ENCODE measurements at regions not wholly inside any gene's neighbourhood (a gene's known extent, or its start where the extent isn't known, plus 50 kb on each side); places are given as distances from the start of the nearest gene placed in this dataset.

- DNase-seq (ENCODE audit: low read depth): no peak
These were observed 200.1 kb upstream of the CELF2 start for GRCh38 chr10:10817609-10818008.

GRCh38 chr10:10818082-10818481 lies 199.6 kb upstream of the CELF2 start:
- no peak for DNase-seq (ENCODE audit: low read depth)

GRCh38 chr10:10819206-10819856 lies 198.3 kb upstream of the CELF2 start:
- no peak for DNase-seq (ENCODE audit: low read depth)

- DNase-seq (ENCODE audit: low read depth): no peak
These were observed 195.7 kb upstream of the CELF2 start for GRCh38 chr10:10821926-10822325.

GRCh38 chr10:10824591-10825148 lies 193.0 kb upstream of the CELF2 start:
- no peak for DNase-seq (ENCODE audit: low read depth)

- no peak for DNase-seq (ENCODE audit: low read depth)
These were observed 191.5 kb upstream of the CELF2 start for GRCh38 chr10:10826125-10826524.

- no peak for DNase-seq (ENCODE audit: low read depth)
These were observed 189.0 kb upstream of the CELF2 start for GRCh38 chr10:10828623-10829022.

- no peak for DNase-seq (ENCODE audit: low read depth)
These were observed 188.1 kb upstream of the CELF2 start for GRCh38 chr10:10829576-10829975.

GRCh38 chr10:10830293-10830986 lies 187.2 kb upstream of the CELF2 start:
- DNase-seq (ENCODE audit: low read depth): no peak

- DNase-seq (ENCODE audit: low read depth): no peak
These were observed 186.6 kb upstream of the CELF2 start for GRCh38 chr10:10831085-10831484.

GRCh38 chr10:10833955-10834354 lies 183.7 kb upstream of the CELF2 start:
- DNase-seq (ENCODE audit: low read depth): no peak

- no peak for DNase-seq (ENCODE audit: low read depth)
These were observed 173.4 kb upstream of the CELF2 start for GRCh38 chr10:10844251-10844650.

GRCh38 chr10:10845185-10845584 lies 172.5 kb upstream of the CELF2 start:
- DNase-seq (ENCODE audit: low read depth): no peak

- no peak for DNase-seq (ENCODE audit: low read depth)
These were observed 171.7 kb upstream of the CELF2 start for GRCh38 chr10:10845826-10846503.

- no peak for DNase-seq (ENCODE audit: low read depth)
These were observed 171.2 kb upstream of the CELF2 start for GRCh38 chr10:10846504-10846900.

GRCh38 chr10:10847387-10847786 lies 170.3 kb upstream of the CELF2 start:
- no peak for DNase-seq (ENCODE audit: low read depth)

- no peak for DNase-seq (ENCODE audit: low read depth)
These were observed 169.1 kb upstream of the CELF2 start for GRCh38 chr10:10848488-10849111.

GRCh38 chr10:10849306-10849705 lies 168.4 kb upstream of the CELF2 start:
- no peak for DNase-seq (ENCODE audit: low read depth)

- DNase-seq (ENCODE audit: low read depth): no peak
These were observed 167.5 kb upstream of the CELF2 start for GRCh38 chr10:10850214-10850613.

GRCh38 chr10:10852464-10852863 lies 165.2 kb upstream of the CELF2 start:
- DNase-seq (ENCODE audit: low read depth): no peak

- DNase-seq (ENCODE audit: low read depth): no peak
These were observed 163.7 kb upstream of the CELF2 start for GRCh38 chr10:10853954-10854353.

GRCh38 chr10:10854725-10855124 lies 162.9 kb upstream of the CELF2 start:
- no peak for DNase-seq (ENCODE audit: low read depth)

GRCh38 chr10:10855151-10855581 lies 162.5 kb upstream of the CELF2 start:
- no peak for DNase-seq (ENCODE audit: low read depth)
